HepG2 (cell line): ENCODE measurements at regions not wholly inside any gene's neighbourhood (a gene's known extent, or its start where the extent isn't known, plus 50 kb on each side); places are given as distances from the start of the nearest gene placed in this dataset.

Experiments
- ATAC-seq: fragments of 200-7000 bp; cut with Tn5 transposase; 3 replicates; pipeline ENCODE4 v1.9.1; 2020; ENCODE audit warnings: mild to moderate bottlenecking, moderate library complexity
- BruUV-seq: library from RNA; stranded (reverse); fragments of 400-500 nt; replicated peaks from 2 replicates; lab custom pipeline; 2021; lab: Mats Ljungman, UMichigan
- CTCF ChIA-PET: fragments of 300-600 bp; formaldehyde crosslinking; extraction: SDS; loops from one replicate; lab custom pipeline; 2021; ENCODE audit warnings: low total read pairs, inconsistent platforms, low intra/inter-chr PET ratio; lab: Yijun Ruan, JAX
- POLR2A ChIA-PET: fragments of 350-600 bp; sonication (Branson Sonifier 250); formaldehyde crosslinking; loops from one replicate; lab custom pipeline; 2020; ENCODE audit warnings: antibody characterized with exemption, inconsistent platforms; lab: Yijun Ruan, JAX
- DNase-seq: peaks from one replicate; pipeline ENCODE4 v3.0.0-alpha.2; 2015; ENCODE audit warnings: low spot score
- FAIRE-seq: peaks from 3 replicates; lab custom pipeline; 2011; peaks lifted over from hg19 to GRCh38; lab: Jason Lieb, UNC
- H2AFZ ChIP-seq: one replicate; pipeline ENCODE4 v1.6.1; 2011; ENCODE audit warnings: low read length, inconsistent platforms
- H3K27ac ChIP-seq: fragments of 300-600 bp; 3 replicates; pipeline ENCODE4 v1.8.0; 2011; ENCODE audit warnings: mixed run types, mild to moderate bottlenecking, mixed read lengths, low read length, inconsistent platforms; ENCODE audit not compliant: insufficient read depth; ENCODE audit errors: extremely low read length
- H3K27me3 ChIP-seq, 2 experiments: fragments of 200-600 bp in 1 of 2; 2 replicates in 1 of 2; 3 replicates in 1 of 2; pipeline versions ENCODE4 v1.6.0 to v1.8.0; 2011; ENCODE audit warnings: low read length in 2 of 2, mild to moderate bottlenecking in 2 of 2, moderate library complexity in 2 of 2, inconsistent platforms in 1 of 2; ENCODE audit not compliant: insufficient read depth in 2 of 2, control insufficient read depth in 1 of 2
- H3K36me3 ChIP-seq, 2 experiments: fragments of 200-600 bp in 1 of 2; replicated peaks in 1 of 2; 2 replicates in 1 of 2; 3 replicates in 1 of 2; pipeline versions ENCODE4 v1.5.1 to v1.8.0; 2011; ENCODE audit warnings: low read length in 2 of 2, inconsistent platforms in 1 of 2; ENCODE audit not compliant: insufficient read depth in 2 of 2, control insufficient read depth in 1 of 2
- H3K4me1 ChIP-seq: 2 replicates; pipeline ENCODE4 v1.5.1; 2012; ENCODE audit warnings: low read length, inconsistent platforms; ENCODE audit not compliant: insufficient read depth
- H3K4me2 ChIP-seq: 2 replicates; pipeline ENCODE4 v1.6.0; 2011; ENCODE audit warnings: low read depth, low read length, inconsistent platforms
- H3K4me3 ChIP-seq, 3 experiments: fragments of 200-600 bp in 1 of 3; sonication (generic), shearing (Covaris generic) in 1 of 3; replicated peaks in 1 of 3; 2 replicates each; pipeline ENCODE4 v1.5.1; 2011 to 2016; ENCODE audit warnings: low read length in 3 of 3, inconsistent platforms in 2 of 3, low read depth in 2 of 3, mild to moderate bottlenecking in 2 of 3, control low read depth in 1 of 3, mixed read lengths in 1 of 3; ENCODE audit not compliant: insufficient read depth in 1 of 3
- H3K79me2 ChIP-seq: one replicate; pipeline ENCODE4 v1.6.1; 2011; ENCODE audit warnings: low read length, inconsistent platforms; ENCODE audit not compliant: insufficient read depth
- H3K9ac ChIP-seq: 2 replicates; pipeline ENCODE4 v1.6.0; 2011; ENCODE audit warnings: mild to moderate bottlenecking, low read depth, low read length, inconsistent platforms; ENCODE audit not compliant: insufficient read depth
- H3K9me3 ChIP-seq: 2 replicates; pipeline ENCODE4 v1.5.1; 2012; ENCODE audit warnings: mild to moderate bottlenecking, low read length
- H4K20me1 ChIP-seq: 2 replicates; pipeline ENCODE4 v1.6.0; 2011; ENCODE audit warnings: inconsistent platforms, mild to moderate bottlenecking, low read length, moderate library complexity; ENCODE audit not compliant: insufficient read depth
- ARHGAP35 ChIP-seq: sonication (generic); formaldehyde crosslinking; IDR thresholded peaks from 2 replicates; pipeline ENCODE4 v1.9.0; 2022; ENCODE audit warnings: mild to moderate bottlenecking, inconsistent platforms, moderate library complexity, missing genetic modification reagents, borderline replicate concordance
- CC2D1A ChIP-seq: sonication (generic); formaldehyde crosslinking; IDR thresholded peaks from 2 replicates; pipeline ENCODE4 v1.8.1; 2023; ENCODE audit warnings: mild to moderate bottlenecking, missing genetic modification reagents
- CREB1 ChIP-seq, 2 experiments: fragments of 450-650 bp in 1 of 2; IDR thresholded peaks; 2 replicates each; pipeline ENCODE4 v1.6.1; 2016 to 2017; ENCODE audit warnings: control low read depth in 1 of 2, mild to moderate bottlenecking in 1 of 2, missing compliant biosample characterization in 1 of 2, missing genetic modification characterization in 1 of 2
- EED ChIP-seq: sonication (generic); formaldehyde crosslinking; IDR thresholded peaks from 2 replicates; pipeline ENCODE4 v1.5.0; 2020; ENCODE audit warnings: mild to moderate bottlenecking, missing genetic modification reagents
- GABPA ChIP-seq, 2 experiments: IDR thresholded peaks; 2 replicates each; pipeline ENCODE4 v1.6.1; 2011 to 2016; ENCODE audit warnings: low read depth in 2 of 2, low read length in 1 of 2, missing biosample characterization in 1 of 2, missing genetic modification characterization in 1 of 2
- HIVEP1 ChIP-seq: sonication (generic); formaldehyde crosslinking; IDR thresholded peaks from 2 replicates; pipeline ENCODE4 v1.4.0; 2020; ENCODE audit warnings: mild to moderate bottlenecking, missing genetic modification reagents
- MIXL1 ChIP-seq: IDR thresholded peaks from 2 replicates; pipeline ENCODE4 v1.6.1; 2016
- POLR2AphosphoS5 ChIP-seq: IDR thresholded peaks from 2 replicates; pipeline ENCODE4 v1.6.1; 2012; ENCODE audit warnings: low read depth, low read length
- RBM22 ChIP-seq: fragments of 200-400 bp; formaldehyde crosslinking; optimal IDR thresholded peaks from 2 replicates; pipeline ENCODE3; 2017; ENCODE audit warnings: mild to moderate bottlenecking, low read length, moderate library complexity
- ZNF775 ChIP-seq: sonication (generic); formaldehyde crosslinking; IDR thresholded peaks from 2 replicates; pipeline ENCODE4 v1.4.0; 2020; ENCODE audit warnings: missing genetic modification reagents, mild to moderate bottlenecking, moderate library complexity, borderline replicate concordance
- WGBS: methylation state at CpG from one replicate; pipeline ENCODE4 v1.1.6; 2017; ENCODE audit warnings: low lambda C conversion rate; 5-methylcytosine and 5-hydroxymethylcytosine counted together
- in situ Hi-C: cut with HindIII; loops from 2 replicates; pipeline ENCODE4 v1.10.0; 2017; ENCODE audit warnings: low pct_unique_long_range_greater_than_20kb; ENCODE audit not compliant: extremely low pct_ligation_motif_present
- intact Hi-C: fragments of 100-400 bp; cut with micrococcal nuclease; formaldehyde crosslinking; loops from one replicate; pipeline ENCODE4 v1.10.0; 2022; ENCODE audit not compliant: unreplicated experiment

DNA sequence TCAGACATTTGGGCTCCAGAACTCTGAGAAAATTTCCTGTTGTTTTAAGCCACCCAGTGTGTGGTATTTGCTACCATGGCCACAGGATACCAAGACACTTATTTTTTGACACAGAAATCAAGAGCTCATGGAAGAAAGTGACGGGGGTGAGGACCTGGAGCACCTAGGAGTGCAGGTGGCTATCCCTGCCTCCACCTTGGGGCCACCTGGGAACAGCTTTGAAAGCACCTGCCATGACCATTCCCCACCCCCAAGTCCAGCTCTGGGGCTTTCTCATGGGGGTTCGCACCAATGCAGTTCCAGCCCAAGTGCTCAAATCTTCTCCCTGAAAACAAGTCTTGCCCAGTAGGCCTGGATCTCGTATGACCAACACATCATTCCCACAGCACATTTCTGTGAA, 214.9 kb upstream of the IRX1 start:
- BruUV-seq: no TSS peak
- ChIA-PET POLR2A (no interaction called here), CTCF (no interaction called here)
- Histone ChIP-seq H3K9ac (no peak overlapping the region), H2AFZ (no peak overlapping the region), H3K27ac (no peak overlapping the region), H3K4me1 (no peaks in the 10 kb centered on the region), H3K36me3 (no peaks in the 10 kb centered on the region), H3K4me3 (no peak overlapping the region), H3K79me2 (no peaks in the 10 kb centered on the region), H4K20me1 (no peaks in the 10 kb centered on the region), H3K27me3 (no peaks in the 10 kb centered on the region; a peak in 1 of 5 replicates), H3K9me3 (no peaks in the 10 kb centered on the region), H3K4me2 (no peak overlapping the region)
- no peak for FAIRE-seq
- in situ Hi-C loops (no loop called here), intact Hi-C loops (no loop called here)
- no peak for DNase-seq
- no CpG with 5 or more reads among the region's 3 CpGs for WGBS
- no peak for ATAC-seq
- TF ChIP-seq MIXL1 (CRISPR knock-in tag) (no peak), ZNF775 (CRISPR knock-in tag) (no peak), ARHGAP35 (CRISPR knock-in tag) (no peak), CC2D1A (CRISPR knock-in tag) (no peak), GABPA (IDR thresholded peaks at IDR 0.05; ENCODE audit: low read depth, low read length) (no peak), GABPA (CRISPR knock-in tag; IDR thresholded peaks at IDR 0.05; ENCODE audit: low read depth) (no peak), CREB1 (IDR thresholded peaks at IDR 0.05) (no peak), CREB1 (CRISPR knock-in tag; IDR thresholded peaks at IDR 0.05) (no peak), POLR2AphosphoS5 (no peak), RBM22 (no peak)

DNA sequence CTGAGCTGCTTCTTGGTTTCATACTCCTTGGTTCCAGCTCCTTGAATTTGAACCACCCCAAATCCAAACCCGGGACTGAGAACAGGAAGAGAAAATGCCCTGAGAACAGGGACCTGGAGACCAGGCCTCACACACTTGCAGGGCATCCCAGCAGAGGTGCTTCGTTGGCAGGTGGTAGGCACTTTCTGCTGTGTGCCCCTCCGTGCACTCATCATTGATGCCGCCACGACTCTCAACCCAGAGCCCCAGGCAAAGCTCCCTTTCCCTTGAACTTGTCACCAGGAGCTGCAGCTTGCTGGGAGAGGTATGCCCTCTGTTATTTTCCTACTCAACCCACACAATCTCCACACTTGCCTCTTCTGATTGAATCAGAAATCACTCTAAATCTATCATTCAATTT, 217.8 kb upstream of the IRX1 start:
- H3K27me3 ChIP-seq: no peaks in the 10 kb centered on the region; a peak in 1 of 5 replicates
- TF ChIP-seq HIVEP1 (CRISPR knock-in tag) (no peak), EED (CRISPR knock-in tag) (no peak)
- WGBS: 3% methylated on average over 5 of the region's 5 CpGs
- no peaks in the 10 kb centered on the region for H3K4me1 ChIP-seq
- H3K9ac ChIP-seq: no peak overlapping the region
- H2AFZ ChIP-seq: no peak overlapping the region
- no peaks in the 10 kb centered on the region for H4K20me1 ChIP-seq
- H3K4me2 ChIP-seq: no peak overlapping the region
- intact Hi-C loops: no loop called here
- H3K9me3 ChIP-seq: peaks cover 26% of the 10 kb centered on the region
- DNase-seq (no peak), FAIRE-seq (no peak), ATAC-seq (no peak)
- H3K36me3 ChIP-seq: no peaks in the 10 kb centered on the region
- H3K27ac ChIP-seq: no peak overlapping the region
- H3K79me2 ChIP-seq: no peaks in the 10 kb centered on the region
- no TSS peak for BruUV-seq
- CTCF ChIA-PET: no interaction called here
- POLR2A ChIA-PET: no interaction called here
- no peak overlapping the region for H3K4me3 ChIP-seq
- in situ Hi-C loops: no loop called here
